OCI-LY3 (cell line): ENCODE measurements at regions not wholly inside any gene's neighbourhood (a gene's known extent, or its start where the extent isn't known, plus 50 kb on each side); places are given as distances from the start of the nearest gene placed in this dataset.

ENCODE experiments used
- H2AFZ ChIP-seq: fragments of 200-600, 300-600 bp; shearing (Covaris generic); 2 replicates; pipeline ENCODE4 v1.6.0; 2014; ENCODE audit warnings: antibody characterized with exemption, low read depth, low read length
- H3K27ac ChIP-seq: fragments of 200-600, 300-600 bp; sonication (generic); 2 replicates; pipeline ENCODE4 v1.5.1; 2014; ENCODE audit warnings: mild to moderate bottlenecking, low read length, moderate library complexity, mixed read lengths
- H3K27me3 ChIP-seq: fragments of 200-600, 300-600 bp; sonication (generic); 2 replicates; pipeline ENCODE4 v1.6.1; 2014; ENCODE audit warnings: low read depth, low read length, mixed read lengths
- H3K36me3 ChIP-seq: fragments of 200-600, 300-600 bp; sonication (generic); replicated peaks from 2 replicates; pipeline ENCODE3; 2014; ENCODE audit warnings: low read depth, low read length, mixed read lengths
- H3K4me1 ChIP-seq: fragments of 300-600, 200-600 bp; sonication (generic); 2 replicates; pipeline ENCODE4 v1.6.1; 2014; ENCODE audit warnings: low read length, mixed read lengths
- H3K4me2 ChIP-seq: fragments of 200-600, 300-600 bp; sonication (generic); 2 replicates; pipeline ENCODE4 v1.6.1; 2014; ENCODE audit warnings: low read length, mixed read lengths
- H3K4me3 ChIP-seq: fragments of 300-600, 200-600 bp; sonication (generic); 2 replicates; pipeline ENCODE4 v1.5.1; 2014; ENCODE audit warnings: antibody characterized with exemption, mild to moderate bottlenecking, low read length, moderate library complexity
- H3K79me2 ChIP-seq: fragments of 300-600, 200-600 bp; shearing (Covaris generic); 2 replicates; pipeline ENCODE4 v1.6.1; 2014; ENCODE audit warnings: mild to moderate bottlenecking, low read length, mixed read lengths
- H3K9ac ChIP-seq: fragments of 300-600, 200-600 bp; shearing (Covaris generic); 2 replicates; pipeline ENCODE4 v1.6.0; 2014; ENCODE audit warnings: mild to moderate bottlenecking, low read length, moderate library complexity
- H3K9me3 ChIP-seq: fragments of 200-600, 300-600 bp; shearing (Covaris generic); 2 replicates; pipeline ENCODE4 v1.6.1; 2014; ENCODE audit warnings: low read length, mixed read lengths; ENCODE audit not compliant: insufficient read depth
- H4K20me1 ChIP-seq: fragments of 200-600, 300-600 bp; sonication (generic); 2 replicates; pipeline ENCODE4 v1.6.1; 2016; ENCODE audit warnings: low read length, mixed read lengths; ENCODE audit not compliant: insufficient read depth
- CTCF ChIP-seq: fragments of 200-600, 300-600 bp; sonication (generic); IDR thresholded peaks from 2 replicates; pipeline ENCODE4 v1.5.1; 2014; ENCODE audit warnings: antibody characterized with exemption, low read length, low read depth
- EZH2phosphoT487 ChIP-seq: fragments of 200-600 bp; shearing (Covaris generic); IDR thresholded peaks from 2 replicates; pipeline ENCODE4 v1.6.1; 2018; ENCODE audit warnings: antibody characterized with exemption, mixed run types, low read depth

GRCh38 chr5:89777758-89778157, 631.8 kb downstream of the CETN3 start:
- Histone ChIP-seq H3K4me1 (no peaks in the 10 kb centered on the region), H2AFZ (no peak overlapping the region), H3K4me3 (no peak overlapping the region), H3K79me2 (no peaks in the 10 kb centered on the region), H3K27me3 (no peaks in the 10 kb centered on the region), H3K4me2 (no peak overlapping the region), H3K36me3 (no peaks in the 10 kb centered on the region), H3K27ac (no peak overlapping the region), H3K9ac (no peak overlapping the region), H4K20me1 (no peaks in the 10 kb centered on the region), H3K9me3 (no peaks in the 10 kb centered on the region)
- TF ChIP-seq EZH2phosphoT487 (no peak), CTCF (no peak)

- Histone ChIP-seq H3K4me2 (no peak overlapping the region), H3K27me3 (no peaks in the 10 kb centered on the region), H3K4me1 (no peaks in the 10 kb centered on the region), H3K4me3 (no peak overlapping the region), H3K9ac (no peak overlapping the region), H3K36me3 (no peaks in the 10 kb centered on the region), H4K20me1 (no peaks in the 10 kb centered on the region), H3K9me3 (no peaks in the 10 kb centered on the region), H2AFZ (no peak overlapping the region), H3K27ac (no peak overlapping the region), H3K79me2 (no peaks in the 10 kb centered on the region)
- TF ChIP-seq CTCF (no peak), EZH2phosphoT487 (no peak)
Observed at GRCh38 chr5:89769975-89770374, 639.6 kb downstream of the CETN3 start.

GRCh38 chr5:89759802-89760201, 649.8 kb downstream of the CETN3 start:
- no peaks in the 10 kb centered on the region for H3K9me3 ChIP-seq
- no peaks in the 10 kb centered on the region for H3K27me3 ChIP-seq
- no peaks in the 10 kb centered on the region for H3K79me2 ChIP-seq
- no peak overlapping the region for H3K4me2 ChIP-seq
- H3K27ac ChIP-seq, result no peak overlapping the region
- no peak overlapping the region for H2AFZ ChIP-seq
- no peaks in the 10 kb centered on the region for H3K4me1 ChIP-seq
- no peak overlapping the region for H3K4me3 ChIP-seq
- H3K9ac ChIP-seq, result no peak overlapping the region
- TF ChIP-seq CTCF, result no peak
- TF ChIP-seq EZH2phosphoT487, result no peak
- H3K36me3 ChIP-seq, result no peaks in the 10 kb centered on the region
- no peaks in the 10 kb centered on the region for H4K20me1 ChIP-seq

GRCh38 chr5:89758146-89758545, 651.4 kb downstream of the CETN3 start:
- Histone ChIP-seq H3K36me3 (no peaks in the 10 kb centered on the region), H3K4me3 (no peak overlapping the region), H3K4me1 (no peaks in the 10 kb centered on the region), H3K9ac (no peak overlapping the region), H3K4me2 (no peak overlapping the region), H4K20me1 (no peaks in the 10 kb centered on the region), H3K9me3 (no peaks in the 10 kb centered on the region), H3K79me2 (no peaks in the 10 kb centered on the region), H3K27ac (no peak overlapping the region), H3K27me3 (no peaks in the 10 kb centered on the region), H2AFZ (no peak overlapping the region)
- TF ChIP-seq EZH2phosphoT487, result no peak
- TF ChIP-seq CTCF, result no peak
